ENCODE measurements at regions not wholly inside any gene's neighbourhood (a gene's known extent, or its start where the extent isn't known, plus 50 kb on each side); places are given as distances from the start of the nearest gene placed in this dataset.

GRCh38 chr6:14573703-14574290 lies 456.2 kb downstream of the CD83 start:
- H3K4me3 ChIP-seq: no peak overlapping the region
- intact Hi-C loops (cut with DNase I; ENCODE audit: low total_unique reads): no loop called here
- TF ChIP-seq POLR2A (IDR thresholded peaks at IDR 0.05) (no peak), POLR2AphosphoS5 (IDR thresholded peaks at IDR 0.05) (no peak), CTCF (IDR thresholded peaks at IDR 0.05) (no peak), EP300 (IDR thresholded peaks at IDR 0.05; ENCODE audit: low read depth) (no peak)
- no peaks in the 10 kb centered on the region for H3K36me3 ChIP-seq
- in situ Hi-C loops (cut with MboI; ENCODE audit: low pct_ligation_motif_present in 1 of 4, low pct_unique_long_range_greater_than_20kb in 1 of 4, low sequenced_read_pairs in 3 of 4): no loop called here
- no peaks in the 10 kb centered on the region for H3K4me1 ChIP-seq
- 79 to 100% methylated on average over 1 to 2 of the region's 2 CpGs for WGBS, 2 donors (ENCODE audit: low coverage in 1 of 2)
- no peak overlapping the region for H3K27ac ChIP-seq
- no peaks in the 10 kb centered on the region for H3K9me3 ChIP-seq
- no peak for DNase-seq
- no peaks in the 10 kb centered on the region for H3K27me3 ChIP-seq

GRCh38 chr6:14575961-14576360 lies 458.4 kb downstream of the CD83 start:
- Histone ChIP-seq H3K4me3 (no peak overlapping the region), H3K36me3 (no peaks in the 10 kb centered on the region), H3K4me1 (no peaks in the 10 kb centered on the region), H3K27ac (no peak overlapping the region), H3K27me3 (no peaks in the 10 kb centered on the region), H3K9me3 (no peaks in the 10 kb centered on the region)
- in situ Hi-C loops (cut with MboI; ENCODE audit: low pct_ligation_motif_present in 1 of 4, low pct_unique_long_range_greater_than_20kb in 1 of 4, low sequenced_read_pairs in 3 of 4) (no loop called here), intact Hi-C loops (cut with DNase I; ENCODE audit: low total_unique reads) (no loop called here)
- TF ChIP-seq CTCF (IDR thresholded peaks at IDR 0.05) (no peak), POLR2AphosphoS5 (IDR thresholded peaks at IDR 0.05) (no peak), EP300 (IDR thresholded peaks at IDR 0.05; ENCODE audit: low read depth) (no peak), POLR2A (IDR thresholded peaks at IDR 0.05) (no peak)
- 97 to 100% methylated on average over 1 of the region's 1 CpG for WGBS, 2 donors (ENCODE audit: low coverage in 1 of 2)
- no peak for DNase-seq

GRCh38 chr6:14578994-14579393 lies 461.4 kb downstream of the CD83 start:
- no peak overlapping the region for H3K4me3 ChIP-seq
- in situ Hi-C loops (cut with MboI; ENCODE audit: low pct_ligation_motif_present in 1 of 4, low pct_unique_long_range_greater_than_20kb in 1 of 4, low sequenced_read_pairs in 3 of 4): no loop called here
- H3K4me1 ChIP-seq: no peaks in the 10 kb centered on the region
- no peaks in the 10 kb centered on the region for H3K36me3 ChIP-seq
- TF ChIP-seq CTCF (IDR thresholded peaks at IDR 0.05) (no peak), POLR2AphosphoS5 (IDR thresholded peaks at IDR 0.05) (no peak), EP300 (IDR thresholded peaks at IDR 0.05; ENCODE audit: low read depth) (no peak), POLR2A (IDR thresholded peaks at IDR 0.05) (no peak)
- no peak overlapping the region for H3K27ac ChIP-seq
- no peak for DNase-seq
- 60 to 72% methylated on average over 3 of the region's 3 CpGs for whole genome bisulfite sequencing, 2 donors (ENCODE audit: low coverage in 1 of 2)
- no peaks in the 10 kb centered on the region for H3K9me3 ChIP-seq
- no peaks in the 10 kb centered on the region for H3K27me3 ChIP-seq
- intact Hi-C loops (cut with DNase I; ENCODE audit: low total_unique reads): no loop called here

- intact Hi-C loops (cut with DNase I; ENCODE audit: low total_unique reads): no loop called here
- TF ChIP-seq POLR2A (IDR thresholded peaks at IDR 0.05) (no peak), EP300 (IDR thresholded peaks at IDR 0.05; ENCODE audit: low read depth) (no peak), CTCF (IDR thresholded peaks at IDR 0.05) (no peak), POLR2AphosphoS5 (IDR thresholded peaks at IDR 0.05) (no peak)
- Histone ChIP-seq H3K27me3 (no peaks in the 10 kb centered on the region), H3K9me3 (no peaks in the 10 kb centered on the region), H3K36me3 (no peaks in the 10 kb centered on the region), H3K4me3 (no peak overlapping the region), H3K27ac (no peak overlapping the region), H3K4me1 (no peaks in the 10 kb centered on the region)
- in situ Hi-C loops (cut with MboI; ENCODE audit: low pct_ligation_motif_present in 1 of 4, low pct_unique_long_range_greater_than_20kb in 1 of 4, low sequenced_read_pairs in 3 of 4): no loop called here
- WGBS, 2 donors (ENCODE audit: low coverage in 1 of 2): 88 to 92% methylated on average over 1 of the region's 1 CpG
- DNase-seq: no peak
These were observed 465.2 kb downstream of the CD83 start for GRCh38 chr6:14582749-14583148.
